ENCODE measurements at regions not wholly inside any gene's neighbourhood (a gene's known extent, or its start where the extent isn't known, plus 50 kb on each side); places are given as distances from the start of the nearest gene placed in this dataset.

- no peak for TF ChIP-seq Cebpa-rat (IDR thresholded peaks at IDR 0.05)
- no peak overlapping the region for H3K27ac ChIP-seq
- H3K4me2 ChIP-seq = no peak overlapping the region
- H3K36me3 ChIP-seq = no peaks in the 10 kb centered on the region
- no peaks in the 10 kb centered on the region for H4K20me1 ChIP-seq
- H3K4me1 ChIP-seq = no peaks in the 10 kb centered on the region
- H3K9me3 ChIP-seq = no peaks in the 10 kb centered on the region
- H3K4me3 ChIP-seq = no peak overlapping the region
- no peaks in the 10 kb centered on the region for H3K27me3 ChIP-seq
- no peak overlapping the region for H3K9ac ChIP-seq
These were observed 131.4 kb upstream of the CTSO start for GRCh38 chr4:156085100-156085499.

- Histone ChIP-seq H3K4me1 (no peaks in the 10 kb centered on the region), H4K20me1 (no peaks in the 10 kb centered on the region), H3K4me3 (no peak overlapping the region), H3K9ac (no peak overlapping the region), H3K27ac (no peak overlapping the region), H3K9me3 (no peaks in the 10 kb centered on the region), H3K27me3 (no peaks in the 10 kb centered on the region), H3K4me2 (no peak overlapping the region), H3K36me3 (no peaks in the 10 kb centered on the region)
- no peak for TF ChIP-seq Cebpa-rat (IDR thresholded peaks at IDR 0.05)
These were observed 130.7 kb upstream of the CTSO start for GRCh38 chr4:156084373-156084772.

GRCh38 chr4:156073976-156074375 lies 120.3 kb upstream of the CTSO start:
- H3K9ac ChIP-seq = no peak overlapping the region
- H3K4me2 ChIP-seq = no peak overlapping the region
- peaks cover 27% of the 10 kb centered on the region for H3K9me3 ChIP-seq
- no peaks in the 10 kb centered on the region for H4K20me1 ChIP-seq
- no peak for TF ChIP-seq Cebpa-rat (IDR thresholded peaks at IDR 0.05)
- no peak overlapping the region for H3K4me3 ChIP-seq
- no peaks in the 10 kb centered on the region for H3K36me3 ChIP-seq
- H3K27me3 ChIP-seq = no peaks in the 10 kb centered on the region
- no peak overlapping the region for H3K27ac ChIP-seq
- H3K4me1 ChIP-seq = no peaks in the 10 kb centered on the region

GRCh38 chr4:156060661-156061060 lies 107.0 kb upstream of the CTSO start:
- Histone ChIP-seq H3K27ac (no peak overlapping the region), H4K20me1 (no peaks in the 10 kb centered on the region), H3K27me3 (no peaks in the 10 kb centered on the region), H3K4me1 (no peaks in the 10 kb centered on the region), H3K4me2 (no peak overlapping the region), H3K9ac (no peak overlapping the region), H3K9me3 (no peaks in the 10 kb centered on the region), H3K4me3 (no peak overlapping the region), H3K36me3 (no peaks in the 10 kb centered on the region)
- no peak for TF ChIP-seq Cebpa-rat (IDR thresholded peaks at IDR 0.05)

GRCh38 chr4:156053174-156053573 lies 99.5 kb upstream of the CTSO start:
- Histone ChIP-seq H4K20me1 (no peaks in the 10 kb centered on the region), H3K4me3 (no peak overlapping the region), H3K4me2 (no peak overlapping the region), H3K9me3 (no peaks in the 10 kb centered on the region), H3K9ac (no peak overlapping the region), H3K27me3 (no peaks in the 10 kb centered on the region), H3K4me1 (no peaks in the 10 kb centered on the region), H3K36me3 (no peaks in the 10 kb centered on the region), H3K27ac (no peak overlapping the region)
- no peak for TF ChIP-seq Cebpa-rat (IDR thresholded peaks at IDR 0.05)

GRCh38 chr4:156052116-156052515 lies 98.5 kb upstream of the CTSO start:
- H3K4me2 ChIP-seq = no peak overlapping the region
- H3K4me1 ChIP-seq = no peaks in the 10 kb centered on the region
- H3K27ac ChIP-seq = no peak overlapping the region
- H3K4me3 ChIP-seq = no peak overlapping the region
- H3K36me3 ChIP-seq = no peaks in the 10 kb centered on the region
- no peaks in the 10 kb centered on the region for H3K9me3 ChIP-seq
- no peaks in the 10 kb centered on the region for H4K20me1 ChIP-seq
- no peak overlapping the region for H3K9ac ChIP-seq
- H3K27me3 ChIP-seq = no peaks in the 10 kb centered on the region
- TF ChIP-seq Cebpa-rat (IDR thresholded peaks at IDR 0.05) = no peak

GRCh38 chr4:156038772-156039171 lies 85.1 kb upstream of the CTSO start:
- no peaks in the 10 kb centered on the region for H3K9me3 ChIP-seq
- peaks cover 34% of the 10 kb centered on the region for H3K4me1 ChIP-seq
- no peaks in the 10 kb centered on the region for H3K36me3 ChIP-seq
- no peak for TF ChIP-seq Cebpa-rat (IDR thresholded peaks at IDR 0.05)
- no peaks in the 10 kb centered on the region for H3K27me3 ChIP-seq
- H4K20me1 ChIP-seq = no peaks in the 10 kb centered on the region
- H3K27ac ChIP-seq = peak overlapping the region; percentile 59; the same call in 1 of the 2 replicates
- H3K9ac ChIP-seq = no peak overlapping the region
- peak overlapping the region; percentile 69 for H3K4me2 ChIP-seq
- no peak overlapping the region for H3K4me3 ChIP-seq

GRCh38 chr4:156036496-156036895 lies 82.8 kb upstream of the CTSO start:
- Histone ChIP-seq H3K27me3 (no peaks in the 10 kb centered on the region), H3K4me3 (no peak overlapping the region), H3K36me3 (no peaks in the 10 kb centered on the region), H3K27ac (no peak overlapping the region), H3K9ac (no peak overlapping the region), H3K9me3 (no peaks in the 10 kb centered on the region), H3K4me2 (peak overlapping the region; percentile 16; the same call in 1 of the 2 replicates), H3K4me1 (peaks cover 34% of the 10 kb centered on the region), H4K20me1 (no peaks in the 10 kb centered on the region)
- no peak for TF ChIP-seq Cebpa-rat (IDR thresholded peaks at IDR 0.05)

GRCh38 chr4:156029691-156030090 lies 76.0 kb upstream of the CTSO start:
- TF ChIP-seq Cebpa-rat (IDR thresholded peaks at IDR 0.05) = no peak
- H3K9ac ChIP-seq = no peak overlapping the region
- no peak overlapping the region for H3K4me2 ChIP-seq
- no peaks in the 10 kb centered on the region for H3K9me3 ChIP-seq
- no peaks in the 10 kb centered on the region for H3K27me3 ChIP-seq
- no peak overlapping the region for H3K4me3 ChIP-seq
- H4K20me1 ChIP-seq = no peaks in the 10 kb centered on the region
- H3K4me1 ChIP-seq = no peaks in the 10 kb centered on the region
- H3K36me3 ChIP-seq = no peaks in the 10 kb centered on the region
- H3K27ac ChIP-seq = no peak overlapping the region

- Histone ChIP-seq H3K9me3 (no peaks in the 10 kb centered on the region), H3K4me1 (peaks cover 41% of the 10 kb centered on the region), H3K36me3 (no peaks in the 10 kb centered on the region), H3K27me3 (no peaks in the 10 kb centered on the region), H3K4me3 (no peak overlapping the region), H3K4me2 (0 out of 2 replicates have a peak overlapping the region, but pooled peaks have one; percentile 24), H4K20me1 (no peaks in the 10 kb centered on the region), H3K9ac (no peak overlapping the region), H3K27ac (0 out of 2 replicates have a peak overlapping the region, but pooled peaks have one; percentile 6)
- no peak for TF ChIP-seq Cebpa-rat (IDR thresholded peaks at IDR 0.05)
These were observed 67.6 kb upstream of the CTSO start for GRCh38 chr4:156021298-156021697.

GRCh38 chr4:156019246-156019645 lies 65.6 kb upstream of the CTSO start:
- H3K4me2 ChIP-seq = peak overlapping the region; percentile 75
- no peak for TF ChIP-seq Cebpa-rat (IDR thresholded peaks at IDR 0.05)
- H3K4me1 ChIP-seq = peaks cover 41% of the 10 kb centered on the region
- H3K4me3 ChIP-seq = no peak overlapping the region
- no peaks in the 10 kb centered on the region for H4K20me1 ChIP-seq
- H3K27ac ChIP-seq = 0 out of 2 replicates have a peak overlapping the region, but pooled peaks have one; percentile 19
- no peak overlapping the region for H3K9ac ChIP-seq
- H3K36me3 ChIP-seq = no peaks in the 10 kb centered on the region
- 0 out of 2 replicates have a peak, but pooled peaks cover 4% of the 10 kb centered on the region for H3K9me3 ChIP-seq
- H3K27me3 ChIP-seq = no peaks in the 10 kb centered on the region

Measured in BLaER1 (cell line).